ENCODE measurements at regions not wholly inside any gene's neighbourhood (a gene's known extent, or its start where the extent isn't known, plus 50 kb on each side); places are given as distances from the start of the nearest gene placed in this dataset.

GRCh38 chr3:20698896-20699295, 512.9 kb upstream of the SGO1 start:
- TF ChIP-seq CTCF (IDR thresholded peaks at IDR 0.05; ENCODE audit: low read depth, low read length) (no peak), POLR2A (IDR thresholded peaks at IDR 0.05; ENCODE audit: extremely low read depth, insufficient read length) (no peak), MAX (IDR thresholded peaks at IDR 0.05; ENCODE audit: low read depth, low read length) (no peak), MYC (IDR thresholded peaks at IDR 0.05; ENCODE audit: low read depth, low read length) (no peak)

Data from NB4 (cell line).